Stomach (tissue), 4 donors: ENCODE measurements at regions not wholly inside any gene's neighbourhood (a gene's known extent, or its start where the extent isn't known, plus 50 kb on each side); places are given as distances from the start of the nearest gene placed in this dataset.

Experiments used
- CTCF ChIP-seq, 7 experiments: fragments of 450-650 bp in 4 of 7; fragments of 200-600 bp in 3 of 7; sonication (generic) in 3 of 7; IDR thresholded peaks; one replicate each; pipeline ENCODE4 v1.5.1; 2016 to 2019; ENCODE audit warnings: antibody characterized with exemption in 7 of 7, control low read depth in 2 of 7, mild to moderate bottlenecking in 1 of 7
- POLR2A ChIP-seq, 4 donors: fragments of 450-650 bp; IDR thresholded peaks; one replicate each; pipeline ENCODE4 v1.6.1; 2016; ENCODE audit warnings: antibody characterized with exemption in 4 of 4, control low read depth in 2 of 4, mild to moderate bottlenecking in 1 of 4, moderate library complexity in 1 of 4
- POLR2AphosphoS5 ChIP-seq, 3 donors: sonication (generic); formaldehyde crosslinking; IDR thresholded peaks; one replicate each; pipeline ENCODE4 v1.6.1; 2016; ENCODE audit warnings: antibody characterized with exemption in 3 of 3

DNA sequence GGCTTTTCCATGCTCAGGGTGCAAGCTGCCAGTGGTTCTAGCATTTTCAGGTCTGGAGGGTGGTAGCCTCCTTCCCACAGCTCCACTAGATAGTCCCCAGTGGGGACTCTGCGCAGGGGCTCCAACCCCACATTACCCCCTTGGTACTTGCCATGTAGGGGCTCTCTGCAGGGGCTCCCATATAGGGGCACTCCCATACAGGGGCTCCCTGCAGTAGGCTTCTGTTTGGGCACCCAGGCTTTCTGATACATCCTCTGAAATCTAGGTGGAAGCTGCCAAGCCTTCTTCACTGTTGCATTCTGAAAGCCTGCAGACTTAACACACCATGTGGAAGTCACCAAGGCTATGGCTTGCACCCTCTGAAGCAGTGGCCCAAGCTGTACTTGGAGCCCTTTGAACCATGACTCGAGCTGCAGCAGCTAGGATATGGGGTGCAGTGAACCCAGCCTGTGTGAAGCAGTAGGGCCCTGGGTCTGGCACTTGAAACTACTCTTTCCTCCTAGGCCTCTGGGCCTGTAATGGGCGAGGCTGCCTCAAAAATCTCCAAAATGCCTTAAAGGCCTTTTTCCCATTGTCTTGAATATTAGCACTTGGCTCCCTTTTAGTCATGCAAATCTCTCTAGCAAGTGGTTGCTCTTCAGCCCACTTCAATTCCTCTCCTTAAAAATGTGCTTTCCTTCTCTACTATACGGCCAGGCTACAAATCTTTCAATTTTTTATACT is 96.4 kb downstream of the TPRA1 start:
- no peak for TF ChIP-seq CTCF (IDR thresholded peaks at IDR 0.05)
- TF ChIP-seq POLR2A (IDR thresholded peaks at IDR 0.05) = no peak
- no peak for TF ChIP-seq POLR2AphosphoS5 (IDR thresholded peaks at IDR 0.05)
